Activated CD4-positive, alpha-beta T cell treated with anti-CD3 and anti-CD28 coated beads for 36 hours (primary cell): ENCODE measurements at regions not wholly inside any gene's neighbourhood (a gene's known extent, or its start where the extent isn't known, plus 50 kb on each side); places are given as distances from the start of the nearest gene placed in this dataset.

Experiments used
- ATAC-seq: fragments of 200-7000 bp; cut with Tn5 transposase; one replicate; pipeline ENCODE4 v1.10.0; 2021; ENCODE audit warnings: mild to moderate bottlenecking, moderate library complexity
- CTCF ChIA-PET: fragments of 350-600 bp; sonication (Branson Sonifier 250); formaldehyde crosslinking; loops from one replicate; lab custom pipeline; 2021; ENCODE audit warnings: antibody characterized with exemption; lab: Charles Lee
- POLR2A ChIA-PET: fragments of 350-600 bp; sonication (Branson Sonifier 250); formaldehyde crosslinking; loops from one replicate; lab custom pipeline; 2021; ENCODE audit warnings: antibody characterized with exemption, inconsistent platforms; lab: Charles Lee
- DNase-seq: peaks from one replicate; pipeline ENCODE4 v3.0.0-alpha.2; 2020
- H3K27ac Mint-ChIP-seq: one replicate; pipeline ENCODE4 v1.8.0; 2021; ENCODE audit warnings: mixed read lengths
- H3K27me3 Mint-ChIP-seq: one replicate; pipeline ENCODE4 v1.8.0; 2021; ENCODE audit warnings: mixed read lengths
- H3K36me3 Mint-ChIP-seq: one replicate; pipeline ENCODE4 v1.8.0; 2021; ENCODE audit warnings: low read depth, mixed read lengths
- H3K4me1 Mint-ChIP-seq: one replicate; pipeline ENCODE4 v1.8.0; 2021; ENCODE audit warnings: mixed read lengths
- H3K4me3 Mint-ChIP-seq: one replicate; pipeline ENCODE4 v1.8.0; 2021; ENCODE audit warnings: mild to moderate bottlenecking, moderate library complexity, mixed read lengths
- H3K9me3 Mint-ChIP-seq: one replicate; pipeline ENCODE4 v1.8.0; 2021; ENCODE audit warnings: low read depth, mixed read lengths
- intact Hi-C, 2 experiments: fragments of 100-400 bp; cut with DNase I in 1 of 2; cut with micrococcal nuclease in 1 of 2; formaldehyde crosslinking; loops; one replicate each; pipeline versions ENCODE4 v1.14.2 to v1.15.1; 2022 to 2024; cut with DNase I, micrococcal nuclease

DNA sequence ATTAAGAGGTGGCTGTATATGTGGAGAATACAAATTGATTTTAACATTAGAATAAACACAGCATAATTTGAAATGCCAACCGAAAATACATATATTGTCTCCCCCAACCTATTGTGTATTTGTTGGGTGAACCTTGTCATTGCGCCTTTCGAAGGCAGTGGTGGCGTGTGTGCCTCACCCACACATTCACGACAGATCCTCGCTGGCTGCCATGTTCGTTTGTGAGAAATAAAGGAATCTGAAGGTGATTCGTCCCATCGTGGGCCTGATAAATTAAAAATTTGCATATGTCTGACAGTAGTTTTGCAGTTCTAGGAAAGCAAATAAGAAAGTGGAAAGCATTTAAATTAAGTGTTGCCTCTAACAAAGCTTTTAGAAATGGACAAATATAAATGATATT lies 222.8 kb upstream of the TOPAZ1 start:
- DNase-seq: no peak
- Mint-ChIP-seq H3K27ac (no peak overlapping the region), H3K4me3 (no peak overlapping the region), H3K36me3 (no peaks in the 10 kb centered on the region), H3K9me3 (no peaks in the 10 kb centered on the region), H3K27me3 (peaks cover 22% of the 10 kb centered on the region), H3K4me1 (peaks cover 4% of the 10 kb centered on the region)
- ChIA-PET CTCF (no interaction called here), POLR2A (no interaction called here)
- no peak for ATAC-seq
- intact Hi-C loops: no loop called here

GRCh38 chr3:44019736-44020135 lies 221.9 kb upstream of the TOPAZ1 start:
- ChIA-PET CTCF (interaction anchor here (0.8 to 1.2 kb wide), 2 partner anchors 20 to 43 kb away, joined by 3 to 4 read pairs; no protein-coding TSS in a partner anchor), POLR2A (interaction anchor here (0.8 kb wide), 1 partner anchor 9 kb away, joined by 3 read pairs; no protein-coding TSS in a partner anchor)
- peaks cover 26% of the 10 kb centered on the region for H3K27me3 Mint-ChIP-seq
- H3K4me3 Mint-ChIP-seq: no peak overlapping the region
- intact Hi-C loops: no loop called here
- no peak overlapping the region for H3K27ac Mint-ChIP-seq
- H3K36me3 Mint-ChIP-seq: no peaks in the 10 kb centered on the region
- H3K4me1 Mint-ChIP-seq: peaks cover 4% of the 10 kb centered on the region
- no peak for ATAC-seq
- DNase-seq: no peak
- no peaks in the 10 kb centered on the region for H3K9me3 Mint-ChIP-seq

DNA sequence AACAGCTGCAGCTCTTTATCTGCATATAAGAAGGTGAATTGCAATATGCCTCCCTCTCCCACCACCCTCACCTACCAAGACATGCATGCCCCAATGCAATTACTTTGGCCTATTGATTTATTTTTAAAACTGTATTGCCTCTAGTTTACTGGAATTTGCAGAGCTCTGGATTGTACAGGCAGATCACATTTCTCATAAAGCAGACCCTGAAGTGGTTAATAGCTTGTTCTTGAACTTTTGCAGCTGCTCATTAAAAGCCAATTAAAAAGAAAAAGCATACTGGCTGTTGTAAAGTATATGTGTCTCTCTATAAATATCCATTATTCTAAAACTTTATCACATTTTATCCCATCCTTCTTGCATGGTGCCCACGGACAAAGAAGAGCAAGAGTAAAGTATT lies 221.5 kb upstream of the TOPAZ1 start:
- ChIA-PET POLR2A (interaction anchor here (0.8 kb wide), 1 partner anchor 9 kb away, joined by 3 read pairs; no protein-coding TSS in a partner anchor), CTCF (interaction anchor here (0.8 to 1.2 kb wide), 2 partner anchors 19 to 43 kb away, joined by 3 to 4 read pairs; no protein-coding TSS in a partner anchor)
- peaks cover 26% of the 10 kb centered on the region for H3K27me3 Mint-ChIP-seq
- intact Hi-C loops: no loop called here
- H3K4me3 Mint-ChIP-seq: no peak overlapping the region
- DNase-seq (no peak), ATAC-seq (no peak)
- H3K36me3 Mint-ChIP-seq: no peaks in the 10 kb centered on the region
- peaks cover 4% of the 10 kb centered on the region for H3K4me1 Mint-ChIP-seq
- no peaks in the 10 kb centered on the region for H3K9me3 Mint-ChIP-seq
- H3K27ac Mint-ChIP-seq: no peak overlapping the region

DNA sequence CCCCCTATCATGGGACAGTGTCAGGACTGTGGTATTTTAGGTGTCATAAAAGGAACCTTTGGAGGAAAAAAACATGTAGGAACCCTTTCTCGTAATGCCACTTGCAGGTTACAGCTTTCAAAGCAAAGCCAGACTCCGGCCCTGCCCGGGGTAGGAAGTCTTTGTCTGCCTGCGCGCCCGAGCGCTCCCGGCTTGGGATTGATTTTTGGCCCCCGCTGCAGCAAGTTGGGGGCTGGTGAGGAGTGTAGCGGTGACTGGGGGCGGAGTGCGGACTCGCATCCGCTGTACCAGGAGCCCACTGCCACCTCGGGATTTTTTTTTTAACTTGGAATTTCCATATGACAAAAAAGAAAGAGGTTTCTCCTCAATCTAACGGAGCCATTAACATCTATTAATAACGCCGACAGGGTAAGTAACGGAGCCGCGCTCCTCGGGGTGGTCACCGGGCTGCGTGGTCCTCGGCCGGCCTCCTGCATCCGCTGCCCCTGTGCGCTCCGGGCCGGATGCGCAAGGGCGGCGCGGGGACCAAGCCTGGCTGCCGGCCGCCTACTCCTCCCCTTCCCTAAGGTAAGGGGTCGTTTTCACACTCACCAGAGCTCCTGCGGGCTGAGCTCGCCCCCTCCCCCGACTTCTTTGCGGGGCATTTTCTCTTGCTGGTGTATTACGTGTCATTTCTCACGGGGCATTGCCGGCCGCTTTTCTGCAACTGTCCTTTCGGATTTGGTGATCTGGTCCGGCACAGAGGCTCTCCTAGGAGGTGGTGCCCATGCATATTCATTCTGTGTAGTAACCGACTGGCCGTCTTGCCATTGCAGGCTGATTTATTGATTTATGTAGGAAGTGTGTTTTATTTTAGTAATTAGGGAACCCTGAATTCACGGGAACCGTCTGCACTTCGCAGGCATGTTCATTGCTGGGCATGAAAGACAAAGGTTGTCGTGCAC lies 219.8 kb upstream of the TOPAZ1 start:
- peaks cover 32% of the 10 kb centered on the region for H3K27me3 Mint-ChIP-seq
- H3K9me3 Mint-ChIP-seq: no peaks in the 10 kb centered on the region
- DNase-seq (no peak), ATAC-seq (no peak)
- CTCF ChIA-PET: no interaction called here
- no peak overlapping the region for H3K27ac Mint-ChIP-seq
- H3K4me1 Mint-ChIP-seq: peaks cover 4% of the 10 kb centered on the region
- POLR2A ChIA-PET: interaction anchor here (0.6 kb wide), 1 partner anchor 36 kb away, joined by 3 read pairs; no protein-coding TSS in a partner anchor
- H3K36me3 Mint-ChIP-seq: no peaks in the 10 kb centered on the region
- intact Hi-C loops: no loop called here
- no peak overlapping the region for H3K4me3 Mint-ChIP-seq

DNA sequence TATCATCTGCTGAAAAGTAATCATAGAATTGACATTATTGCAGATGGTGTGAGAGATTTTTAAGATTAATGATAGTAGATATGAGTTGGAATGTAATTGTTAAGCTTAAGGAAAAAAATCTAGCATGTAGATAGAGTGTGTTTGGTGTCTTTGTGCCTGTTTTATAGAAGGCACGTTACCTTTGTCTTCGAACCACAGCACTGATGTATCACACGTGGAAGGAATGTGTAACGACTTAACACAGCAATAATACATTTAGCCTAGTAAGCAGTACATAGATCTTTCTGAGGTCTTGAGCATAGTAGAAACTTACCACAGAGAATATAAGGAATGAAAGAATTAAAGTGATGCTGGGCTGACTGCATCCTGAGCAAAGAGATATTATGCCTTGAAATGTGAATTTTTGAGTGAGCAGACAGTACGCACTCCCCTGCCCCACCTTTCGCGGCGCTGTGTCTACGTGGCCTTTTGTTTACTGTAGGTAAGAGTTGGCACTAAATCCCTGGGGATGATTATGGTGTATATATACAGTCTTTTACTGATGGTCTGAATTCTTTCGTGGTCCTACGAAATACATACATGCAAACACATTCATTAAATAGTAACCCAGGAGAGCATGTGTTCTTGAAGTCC lies 217.6 kb upstream of the TOPAZ1 start:
- Mint-ChIP-seq H3K36me3 (no peaks in the 10 kb centered on the region), H3K9me3 (no peaks in the 10 kb centered on the region), H3K27ac (no peak overlapping the region), H3K4me1 (peaks cover 4% of the 10 kb centered on the region), H3K4me3 (no peak overlapping the region), H3K27me3 (peaks cover 43% of the 10 kb centered on the region)
- intact Hi-C loops: no loop called here
- no peak for DNase-seq
- CTCF ChIA-PET: interaction anchor here (1.2 kb wide), 1 partner anchor 10 kb away, joined by 5 read pairs; no protein-coding TSS in a partner anchor
- ATAC-seq: no peak
- POLR2A ChIA-PET: no interaction called here

DNA sequence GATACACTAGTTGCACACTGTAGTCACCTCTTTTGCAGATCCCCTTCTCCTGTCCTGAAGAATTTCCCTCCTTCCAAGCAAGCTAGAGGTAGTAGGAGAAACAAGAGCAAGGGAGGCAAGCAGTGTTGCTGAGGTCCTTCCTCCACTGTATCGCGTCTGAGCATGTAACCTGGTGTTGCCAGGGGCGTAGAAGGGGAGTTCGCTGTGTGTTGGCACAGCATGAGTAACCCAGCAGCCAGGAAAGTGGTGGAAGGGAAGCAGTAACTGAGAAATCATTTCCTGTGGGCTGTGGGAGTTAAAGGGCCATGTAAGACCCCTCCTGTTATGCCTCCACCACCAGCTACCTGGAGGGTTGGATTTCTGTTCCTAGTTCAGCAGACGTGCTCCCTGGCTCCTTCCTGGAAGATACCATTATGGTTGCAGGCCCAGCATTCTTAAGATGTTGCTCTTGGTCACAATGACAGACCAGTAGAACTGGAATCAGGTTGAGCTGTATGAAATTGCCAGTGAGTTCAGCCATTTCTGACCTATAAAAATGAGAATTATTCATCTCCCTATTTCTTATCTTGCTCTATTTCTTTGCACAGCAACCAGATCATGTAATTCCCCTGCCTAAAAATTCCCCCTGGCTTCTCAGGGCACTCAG lies 215.3 kb upstream of the TOPAZ1 start:
- ATAC-seq (no peak), DNase-seq (no peak)
- POLR2A ChIA-PET: no interaction called here
- no peak overlapping the region for H3K4me3 Mint-ChIP-seq
- peaks cover 36% of the 10 kb centered on the region for H3K27me3 Mint-ChIP-seq
- no peaks in the 10 kb centered on the region for H3K9me3 Mint-ChIP-seq
- no peaks in the 10 kb centered on the region for H3K36me3 Mint-ChIP-seq
- H3K4me1 Mint-ChIP-seq: peaks cover 4% of the 10 kb centered on the region
- no peak overlapping the region for H3K27ac Mint-ChIP-seq
- CTCF ChIA-PET: interaction anchor here (1.2 kb wide), 1 partner anchor 146 kb away, joined by 4 read pairs; no protein-coding TSS in a partner anchor
- intact Hi-C loops: no loop called here

GRCh38 chr3:44029100-44029499 lies 212.6 kb upstream of the TOPAZ1 start:
- ATAC-seq: no peak
- POLR2A ChIA-PET: no interaction called here
- CTCF ChIA-PET: no interaction called here
- Mint-ChIP-seq H3K9me3 (no peaks in the 10 kb centered on the region), H3K27me3 (peaks cover 30% of the 10 kb centered on the region), H3K4me3 (no peak overlapping the region), H3K27ac (no peak overlapping the region), H3K36me3 (no peaks in the 10 kb centered on the region), H3K4me1 (no peaks in the 10 kb centered on the region)
- no peak for DNase-seq
- intact Hi-C loops: no loop called here

DNA sequence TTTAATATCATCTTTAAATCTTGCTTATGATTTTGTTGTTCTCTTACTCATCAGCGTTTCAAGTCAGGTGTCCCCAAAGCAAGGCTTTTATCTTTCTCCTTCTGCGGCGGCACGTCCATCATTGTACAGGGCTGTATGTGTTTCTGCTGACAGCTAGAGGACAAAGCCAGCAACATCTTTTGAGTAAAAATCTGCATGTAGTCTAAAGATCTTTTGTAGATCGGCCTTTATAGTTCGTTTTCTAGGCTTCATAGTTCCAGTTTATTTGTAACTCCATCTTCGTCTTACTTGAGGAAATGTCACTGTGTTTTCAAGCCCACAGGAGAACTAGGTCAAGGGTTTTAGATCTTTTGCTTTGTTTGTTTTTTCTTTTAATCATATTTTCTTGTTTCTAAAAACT lies 211.4 kb upstream of the TOPAZ1 start:
- Mint-ChIP-seq H3K27ac (no peak overlapping the region), H3K4me1 (no peaks in the 10 kb centered on the region), H3K36me3 (no peaks in the 10 kb centered on the region), H3K9me3 (no peaks in the 10 kb centered on the region), H3K27me3 (peaks cover 27% of the 10 kb centered on the region), H3K4me3 (no peak overlapping the region)
- ATAC-seq (no peak), DNase-seq (no peak)
- CTCF ChIA-PET: no interaction called here
- intact Hi-C loops: no loop called here
- POLR2A ChIA-PET: no interaction called here

- intact Hi-C loops: no loop called here
- H3K4me3 Mint-ChIP-seq: no peak overlapping the region
- H3K4me1 Mint-ChIP-seq: no peaks in the 10 kb centered on the region
- DNase-seq (no peak), ATAC-seq (no peak)
- H3K36me3 Mint-ChIP-seq: no peaks in the 10 kb centered on the region
- CTCF ChIA-PET: no interaction called here
- no peaks in the 10 kb centered on the region for H3K9me3 Mint-ChIP-seq
- peaks cover 27% of the 10 kb centered on the region for H3K27me3 Mint-ChIP-seq
- no peak overlapping the region for H3K27ac Mint-ChIP-seq
- POLR2A ChIA-PET: no interaction called here
Measured at GRCh38 chr3:44030687-44031305, 210.9 kb upstream of the TOPAZ1 start.

- H3K9me3 Mint-ChIP-seq: no peaks in the 10 kb centered on the region
- DNase-seq (no peak), ATAC-seq (no peak)
- H3K27ac Mint-ChIP-seq: no peak overlapping the region
- CTCF ChIA-PET: no interaction called here
- peaks cover 24% of the 10 kb centered on the region for H3K27me3 Mint-ChIP-seq
- H3K4me1 Mint-ChIP-seq: no peaks in the 10 kb centered on the region
- H3K4me3 Mint-ChIP-seq: no peak overlapping the region
- no peaks in the 10 kb centered on the region for H3K36me3 Mint-ChIP-seq
- POLR2A ChIA-PET: no interaction called here
- intact Hi-C loops: no loop called here
Measured at GRCh38 chr3:44031387-44032380, 210.0 kb upstream of the TOPAZ1 start.
